HFFc6 (cell line): ENCODE measurements at regions not wholly inside any gene's neighbourhood (a gene's known extent, or its start where the extent isn't known, plus 50 kb on each side); places are given as distances from the start of the nearest gene placed in this dataset.

Experiments used
- DNase-seq: peaks from one replicate; pipeline ENCODE4 v3.0.0-alpha.2; 2018
- H3K27ac Mint-ChIP-seq: 2 replicates; pipeline ENCODE4 v1.8.0; 2020; ENCODE audit warnings: mild to moderate bottlenecking, mixed read lengths
- H3K27me3 Mint-ChIP-seq: 2 replicates; pipeline ENCODE4 v1.8.0; 2021; ENCODE audit warnings: mild to moderate bottlenecking, moderate library complexity, mixed read lengths; ENCODE audit not compliant: insufficient read depth
- H3K36me3 Mint-ChIP-seq: 2 replicates; pipeline ENCODE4 v1.8.0; 2021; ENCODE audit warnings: low read depth, mixed read lengths
- H3K4me1 Mint-ChIP-seq: 2 replicates; pipeline ENCODE4 v1.8.0; 2020; ENCODE audit warnings: low read depth, mixed read lengths
- H3K4me3 Mint-ChIP-seq: 2 replicates; pipeline ENCODE4 v1.8.0; 2020; ENCODE audit warnings: mild to moderate bottlenecking, moderate library complexity, mixed read lengths
- H3K9me3 Mint-ChIP-seq: 2 replicates; pipeline ENCODE4 v1.8.0; 2020; ENCODE audit warnings: mild to moderate bottlenecking, mixed read lengths
- TF ChIP-seq, protein P1 (sequence below): fragments of 200-600 bp; sonication (generic); IDR thresholded peaks from 2 replicates; pipeline ENCODE4 v1.5.0; 2021; ENCODE audit warnings: antibody characterized with exemption, mild to moderate bottlenecking

DNA sequence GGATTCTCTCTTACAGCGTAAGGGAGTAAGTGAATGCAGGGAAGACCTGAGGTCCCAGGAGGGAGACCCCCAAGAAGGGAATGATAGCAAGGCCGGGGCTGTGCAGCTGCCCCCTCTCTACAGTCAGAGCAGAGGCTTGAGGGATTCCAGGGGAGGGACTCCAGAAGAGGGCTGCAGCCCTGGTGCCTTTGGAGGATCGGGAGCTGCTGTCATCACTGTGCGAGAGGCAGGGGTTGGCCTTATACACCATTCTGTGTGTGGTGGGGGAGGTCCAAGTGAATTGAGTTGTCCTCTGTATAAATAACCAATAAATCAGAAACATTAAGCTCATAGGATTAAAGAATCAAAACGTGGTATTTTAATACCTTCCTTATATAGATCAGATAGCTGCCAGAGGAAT, 114.9 kb downstream of the GLI2 start:
- no peak for DNase-seq
- Mint-ChIP-seq H3K9me3 (peaks cover 5% of the 10 kb centered on the region; the same call in 1 of the 2 replicates), H3K4me1 (peaks cover 42% of the 10 kb centered on the region), H3K36me3 (peaks cover 33% of the 10 kb centered on the region), H3K4me3 (no peak overlapping the region), H3K27me3 (peaks cover 16% of the 10 kb centered on the region), H3K27ac (no peak overlapping the region)
- TF ChIP-seq, protein P1, sequence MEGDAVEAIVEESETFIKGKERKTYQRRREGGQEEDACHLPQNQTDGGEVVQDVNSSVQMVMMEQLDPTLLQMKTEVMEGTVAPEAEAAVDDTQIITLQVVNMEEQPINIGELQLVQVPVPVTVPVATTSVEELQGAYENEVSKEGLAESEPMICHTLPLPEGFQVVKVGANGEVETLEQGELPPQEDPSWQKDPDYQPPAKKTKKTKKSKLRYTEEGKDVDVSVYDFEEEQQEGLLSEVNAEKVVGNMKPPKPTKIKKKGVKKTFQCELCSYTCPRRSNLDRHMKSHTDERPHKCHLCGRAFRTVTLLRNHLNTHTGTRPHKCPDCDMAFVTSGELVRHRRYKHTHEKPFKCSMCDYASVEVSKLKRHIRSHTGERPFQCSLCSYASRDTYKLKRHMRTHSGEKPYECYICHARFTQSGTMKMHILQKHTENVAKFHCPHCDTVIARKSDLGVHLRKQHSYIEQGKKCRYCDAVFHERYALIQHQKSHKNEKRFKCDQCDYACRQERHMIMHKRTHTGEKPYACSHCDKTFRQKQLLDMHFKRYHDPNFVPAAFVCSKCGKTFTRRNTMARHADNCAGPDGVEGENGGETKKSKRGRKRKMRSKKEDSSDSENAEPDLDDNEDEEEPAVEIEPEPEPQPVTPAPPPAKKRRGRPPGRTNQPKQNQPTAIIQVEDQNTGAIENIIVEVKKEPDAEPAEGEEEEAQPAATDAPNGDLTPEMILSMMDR = no peak

DNA sequence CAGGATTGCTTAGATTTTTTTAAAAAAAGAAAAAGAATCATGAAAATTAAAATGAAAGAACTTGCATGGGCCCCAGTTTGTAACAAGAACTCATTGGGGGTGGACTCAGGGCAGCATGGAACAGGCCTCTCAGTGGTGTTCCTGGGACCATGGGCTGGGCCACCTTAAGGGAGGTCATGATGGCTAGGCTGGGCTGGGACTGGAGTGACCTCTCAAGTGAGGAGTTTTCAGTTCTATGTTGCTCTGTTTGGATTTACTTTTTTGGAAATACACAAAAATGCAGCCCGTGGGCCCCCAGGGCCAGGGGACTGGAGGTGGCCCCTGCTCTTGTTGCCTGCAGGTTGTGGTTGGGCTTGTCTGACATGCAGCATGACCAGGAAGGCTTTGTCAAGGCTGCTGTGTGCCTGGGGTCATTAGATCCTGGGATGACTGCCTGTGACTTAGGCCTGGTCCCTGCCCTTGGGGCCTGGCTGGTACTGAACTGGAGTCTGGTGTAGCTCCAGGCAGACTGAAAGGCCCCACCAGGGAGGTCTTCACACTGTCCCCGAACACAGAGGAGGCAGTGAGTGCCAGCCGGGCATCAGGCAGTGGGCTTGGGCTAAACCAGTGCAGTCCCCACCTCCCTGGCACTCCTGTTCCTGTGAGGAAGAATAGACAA, 115.6 kb downstream of the GLI2 start:
- no peak overlapping the region for H3K4me3 Mint-ChIP-seq
- H3K27me3 Mint-ChIP-seq = peaks cover 15% of the 10 kb centered on the region
- H3K27ac Mint-ChIP-seq = peak overlapping the region; percentile 67
- peaks cover 45% of the 10 kb centered on the region for H3K4me1 Mint-ChIP-seq
- DNase-seq = no peak
- TF ChIP-seq, protein P1 = no peak
- H3K36me3 Mint-ChIP-seq = peaks cover 33% of the 10 kb centered on the region
- peaks cover 5% of the 10 kb centered on the region; the same call in 1 of the 2 replicates for H3K9me3 Mint-ChIP-seq

DNA sequence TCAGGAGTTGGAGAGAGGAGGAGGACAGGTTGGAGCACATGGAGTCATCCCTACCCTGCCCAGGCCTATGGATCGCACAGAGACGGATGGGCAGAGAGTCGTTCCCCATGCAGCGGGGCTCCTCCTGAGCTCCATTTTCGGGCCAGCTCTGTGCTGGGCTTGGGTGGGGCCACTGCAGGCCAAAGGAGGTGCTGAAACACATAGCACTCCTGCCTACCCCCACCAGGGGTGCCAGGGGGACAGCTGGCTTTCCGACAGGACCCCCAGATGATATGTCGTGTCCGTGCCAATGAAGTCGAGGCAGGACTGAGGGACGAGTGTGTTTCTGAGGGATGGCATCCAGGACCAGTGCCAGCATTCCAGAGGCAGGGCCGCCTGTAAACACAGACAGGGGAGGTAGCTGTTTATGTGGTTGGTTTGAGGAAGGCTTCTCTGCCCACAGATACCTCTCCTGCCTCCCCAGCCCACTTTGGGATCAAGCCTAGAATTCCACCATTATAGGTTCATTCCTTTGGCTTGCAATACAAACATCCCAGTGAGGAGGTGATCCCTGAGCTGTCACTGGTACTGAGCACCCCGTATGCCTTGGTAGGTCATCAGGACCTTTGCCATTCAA, 116.6 kb downstream of the GLI2 start:
- Mint-ChIP-seq H3K4me3 (no peak overlapping the region; the same call in 1 of the 2 replicates), H3K9me3 (peaks cover 5% of the 10 kb centered on the region; the same call in 1 of the 2 replicates), H3K36me3 (peaks cover 30% of the 10 kb centered on the region), H3K27ac (peak overlapping the region; percentile 67; the same call in 1 of the 2 replicates), H3K27me3 (peaks cover 12% of the 10 kb centered on the region), H3K4me1 (peaks cover 54% of the 10 kb centered on the region)
- no peak for DNase-seq
- TF ChIP-seq, protein P1 = peak; percentile 24; the same call in 1 of the 2 replicates

DNA sequence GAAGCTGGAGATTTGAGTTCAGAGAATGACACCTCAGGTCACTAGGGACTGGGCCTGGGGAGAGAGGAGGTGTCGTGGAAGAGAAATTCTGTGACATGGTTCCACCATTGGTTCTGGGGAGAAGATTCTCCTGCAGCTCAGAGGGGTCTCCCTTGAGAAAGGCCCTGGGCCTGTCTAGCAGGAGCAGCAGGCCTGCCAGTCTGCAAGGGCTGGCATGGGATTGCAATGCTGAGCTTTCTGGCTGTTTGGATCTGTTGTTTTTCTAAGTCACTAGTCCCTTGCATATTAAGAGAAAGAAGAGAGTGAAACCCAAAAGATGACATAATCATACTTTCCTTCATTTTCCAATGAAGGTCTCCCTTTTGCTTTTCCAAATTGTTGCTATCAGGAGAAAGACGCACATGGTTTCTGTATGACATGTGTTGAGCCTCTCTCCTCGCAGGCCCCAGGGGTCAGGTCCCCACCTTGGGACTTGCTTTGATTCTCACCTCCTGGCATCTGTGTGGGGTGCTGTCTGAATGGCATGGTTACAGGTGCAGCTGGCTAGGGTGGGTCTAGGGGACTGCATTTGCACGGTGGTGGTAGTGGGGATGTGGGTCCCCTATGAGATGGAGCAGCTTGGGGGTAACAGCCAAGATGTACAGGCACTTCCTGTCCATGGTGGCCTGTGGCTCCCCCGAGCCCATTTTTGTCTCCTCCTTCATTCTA, 117.8 kb downstream of the GLI2 start:
- Mint-ChIP-seq H3K36me3 (peaks cover 25% of the 10 kb centered on the region), H3K4me3 (no peak overlapping the region), H3K4me1 (peaks cover 62% of the 10 kb centered on the region), H3K27ac (peak overlapping the region; percentile 43; the same call in 1 of the 2 replicates), H3K9me3 (peaks cover 5% of the 10 kb centered on the region; the same call in 1 of the 2 replicates), H3K27me3 (peaks cover 11% of the 10 kb centered on the region)
- TF ChIP-seq, protein P1 = no peak
- no peak for DNase-seq

DNA sequence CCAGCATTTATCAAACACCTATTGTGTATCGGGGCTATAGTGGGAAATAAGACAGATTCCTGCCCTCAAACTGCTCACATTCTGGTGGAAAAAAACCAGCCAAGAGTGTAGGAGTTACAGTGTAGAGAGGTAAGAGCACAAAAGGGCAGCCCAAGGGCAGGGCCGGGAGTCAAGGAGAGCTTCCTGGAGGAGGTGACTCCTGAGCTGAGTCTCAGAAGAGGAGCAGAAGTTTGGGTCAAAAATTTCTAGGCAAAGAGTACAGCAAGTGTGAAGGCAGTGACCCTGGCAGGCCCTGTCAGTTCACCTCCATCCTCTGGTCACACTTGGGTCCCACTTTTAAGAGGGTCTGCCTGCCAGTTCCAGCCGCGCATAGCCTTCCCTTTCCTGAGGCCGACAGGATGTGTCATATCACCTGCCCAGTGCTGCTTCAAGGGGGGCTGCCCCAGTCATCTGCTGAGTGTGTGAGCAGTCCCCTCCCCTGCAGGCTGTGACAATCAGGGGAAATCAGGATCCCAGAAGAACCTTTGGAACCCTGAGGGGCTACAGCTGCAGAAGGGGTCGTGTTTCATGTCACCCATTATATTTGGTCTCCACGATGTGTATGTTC, 118.4 kb downstream of the GLI2 start:
- TF ChIP-seq, protein P1 = no peak
- Mint-ChIP-seq H3K27me3 (peaks cover 10% of the 10 kb centered on the region), H3K4me3 (no peak overlapping the region), H3K4me1 (peaks cover 65% of the 10 kb centered on the region), H3K27ac (peak overlapping the region; percentile 43; the same call in 1 of the 2 replicates), H3K9me3 (no peaks in the 10 kb centered on the region), H3K36me3 (peaks cover 18% of the 10 kb centered on the region)
- no peak for DNase-seq
